T-helper 1 cell treated with Interleukin-12 subunit alpha and Interleukin-12 subunit beta and Interleukin-4 antibody, amounts not matched to agents 30 μg/mL and 1 μg/mL, for 36 hours (primary cell): ENCODE measurements at regions not wholly inside any gene's neighbourhood (a gene's known extent, or its start where the extent isn't known, plus 50 kb on each side); places are given as distances from the start of the nearest gene placed in this dataset.

Experiments used
- H3K27ac Mint-ChIP-seq: one replicate; pipeline ENCODE4 v1.8.0; 2021; ENCODE audit warnings: mild to moderate bottlenecking, mixed read lengths
- H3K27me3 Mint-ChIP-seq: one replicate; pipeline ENCODE4 v1.8.0; 2021; ENCODE audit warnings: low read depth, mixed read lengths
- H3K36me3 Mint-ChIP-seq: one replicate; pipeline ENCODE4 v1.8.0; 2021; ENCODE audit warnings: low read depth, mixed read lengths
- H3K4me1 Mint-ChIP-seq: one replicate; pipeline ENCODE4 v1.8.0; 2021; ENCODE audit warnings: low read depth, mixed read lengths
- H3K4me3 Mint-ChIP-seq: one replicate; pipeline ENCODE4 v1.8.0; 2021; ENCODE audit warnings: mild to moderate bottlenecking, moderate library complexity, mixed read lengths
- H3K9me3 Mint-ChIP-seq: one replicate; pipeline ENCODE4 v1.8.0; 2021; ENCODE audit warnings: mixed read lengths

DNA sequence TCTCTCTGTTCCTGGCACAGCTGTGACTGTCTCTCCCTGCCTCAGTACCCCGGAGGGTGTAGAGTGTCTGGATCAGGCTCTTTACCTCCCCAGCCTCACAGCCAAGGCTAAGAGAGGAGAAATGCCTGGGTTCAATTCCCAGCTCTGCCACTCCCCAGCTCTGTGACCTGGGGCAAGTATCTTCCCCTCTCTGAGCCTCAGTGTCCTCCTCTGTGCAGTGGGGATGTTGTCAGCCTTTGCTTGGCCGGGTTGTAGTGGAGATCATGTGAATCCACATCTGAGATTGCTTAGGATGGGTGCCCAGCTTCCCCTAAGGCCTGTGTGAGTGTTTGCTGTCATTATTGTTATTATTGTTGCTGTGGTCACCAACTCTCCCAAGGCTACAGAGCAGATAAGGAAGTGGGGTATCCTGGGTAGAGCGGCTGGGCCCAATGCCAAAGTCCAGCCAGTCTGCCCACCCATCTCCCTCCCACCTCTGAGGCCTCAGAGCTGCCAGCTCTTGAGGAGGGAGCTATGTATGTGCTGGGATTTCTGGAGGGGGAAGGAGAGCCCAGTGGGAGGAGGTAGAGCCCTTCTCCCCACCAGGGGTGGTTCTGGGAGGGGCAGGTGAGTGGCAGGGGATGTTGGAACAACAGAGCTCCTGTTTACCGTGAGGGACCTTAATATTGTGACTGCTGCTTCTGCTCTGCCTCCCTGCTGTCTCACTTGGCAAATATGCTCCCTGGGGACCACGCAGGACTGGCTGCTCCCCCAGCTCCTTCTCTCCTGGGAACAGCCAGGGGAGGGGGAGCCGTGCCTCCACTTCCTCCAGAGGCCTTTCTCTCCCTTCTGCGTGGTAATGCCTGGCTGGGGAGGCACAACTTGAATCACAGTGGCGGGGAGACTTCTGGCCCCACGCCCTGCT is 170.5 kb downstream of the RPS24 start:
- H3K27ac Mint-ChIP-seq = no peak overlapping the region
- H3K4me1 Mint-ChIP-seq = peaks cover 2% of the 10 kb centered on the region
- H3K4me3 Mint-ChIP-seq = no peak overlapping the region
- no peaks in the 10 kb centered on the region for H3K27me3 Mint-ChIP-seq
- H3K9me3 Mint-ChIP-seq = no peaks in the 10 kb centered on the region
- no peaks in the 10 kb centered on the region for H3K36me3 Mint-ChIP-seq

GRCh38 chr10:78205457-78206016 is 171.9 kb downstream of the RPS24 start:
- H3K27ac Mint-ChIP-seq = no peak overlapping the region
- H3K36me3 Mint-ChIP-seq = no peaks in the 10 kb centered on the region
- no peak overlapping the region for H3K4me3 Mint-ChIP-seq
- H3K4me1 Mint-ChIP-seq = peaks cover 2% of the 10 kb centered on the region
- no peaks in the 10 kb centered on the region for H3K27me3 Mint-ChIP-seq
- no peaks in the 10 kb centered on the region for H3K9me3 Mint-ChIP-seq

DNA sequence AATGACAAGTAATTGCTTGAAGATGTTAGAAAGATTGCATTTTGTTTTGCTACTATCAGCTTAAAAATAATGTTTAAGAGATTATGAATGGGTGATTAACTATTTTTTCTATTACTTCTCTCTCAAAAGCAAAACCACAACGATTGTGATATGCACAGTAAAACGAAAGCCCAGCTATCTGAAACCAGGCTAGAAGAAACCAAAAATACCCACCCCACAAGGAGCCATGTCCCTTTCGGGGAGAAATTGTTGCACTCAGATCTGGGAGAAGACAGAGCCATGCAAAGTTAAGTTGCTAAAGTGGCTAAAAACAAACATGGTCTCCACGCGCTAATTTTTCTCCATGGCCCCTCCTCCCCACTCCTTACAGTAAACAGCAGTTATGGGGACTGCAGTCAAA is 173.6 kb downstream of the RPS24 start:
- Mint-ChIP-seq H3K27ac (no peak overlapping the region), H3K36me3 (no peaks in the 10 kb centered on the region), H3K4me1 (peaks cover 2% of the 10 kb centered on the region), H3K4me3 (no peak overlapping the region), H3K27me3 (no peaks in the 10 kb centered on the region), H3K9me3 (no peaks in the 10 kb centered on the region)

- Mint-ChIP-seq H3K27ac (no peak overlapping the region), H3K36me3 (no peaks in the 10 kb centered on the region), H3K9me3 (no peaks in the 10 kb centered on the region), H3K4me3 (no peak overlapping the region), H3K27me3 (no peaks in the 10 kb centered on the region), H3K4me1 (peaks cover 2% of the 10 kb centered on the region)
Measured at GRCh38 chr10:78207776-78208175, 174.1 kb downstream of the RPS24 start.

DNA sequence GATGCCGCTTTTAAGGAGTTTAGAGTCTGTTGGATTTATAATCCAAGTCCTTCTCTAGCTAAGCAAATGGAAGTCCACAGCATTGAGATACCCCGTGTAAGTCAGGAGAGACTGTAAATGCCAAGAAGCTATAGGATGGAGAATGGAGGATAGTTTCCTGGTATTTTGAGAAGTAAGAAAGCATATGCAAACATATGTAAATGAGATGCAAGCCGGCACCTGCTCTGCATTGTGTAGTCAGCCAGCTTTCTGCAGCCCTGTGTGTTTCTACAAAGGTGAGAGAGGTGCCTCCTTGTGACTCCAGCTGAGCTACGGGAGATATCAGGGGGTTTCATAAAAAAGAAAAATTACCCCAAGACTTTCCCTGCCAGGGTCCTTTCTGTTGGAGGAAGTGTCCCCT is 176.3 kb downstream of the RPS24 start:
- Mint-ChIP-seq H3K27me3 (peaks cover 7% of the 10 kb centered on the region), H3K9me3 (no peaks in the 10 kb centered on the region), H3K27ac (no peak overlapping the region), H3K4me3 (no peak overlapping the region), H3K36me3 (no peaks in the 10 kb centered on the region), H3K4me1 (peaks cover 2% of the 10 kb centered on the region)

GRCh38 chr10:78210548-78210947 is 176.9 kb downstream of the RPS24 start:
- Mint-ChIP-seq H3K27me3 (peaks cover 12% of the 10 kb centered on the region), H3K9me3 (no peaks in the 10 kb centered on the region), H3K27ac (no peak overlapping the region)

DNA sequence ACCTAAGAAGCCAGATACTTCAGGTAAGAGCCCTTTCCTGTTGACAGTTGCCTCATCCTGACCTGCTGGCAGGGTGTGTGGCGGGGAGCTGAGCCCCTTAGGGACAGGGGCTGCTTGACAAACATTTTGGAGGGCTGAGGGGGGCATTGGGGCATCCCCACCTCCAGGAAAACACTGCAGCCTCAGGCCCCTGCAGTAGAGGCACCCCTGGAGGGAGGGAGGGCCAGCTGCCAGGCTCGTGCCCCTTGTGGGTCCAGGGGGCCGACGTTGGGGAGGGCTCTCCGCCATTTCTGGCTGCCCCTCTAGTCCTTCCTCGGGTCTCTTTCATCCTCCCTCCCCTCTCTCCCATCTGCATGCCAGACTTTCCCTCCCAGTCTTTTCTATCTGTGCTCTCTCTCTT is 177.3 kb downstream of the RPS24 start:
- H3K4me3 Mint-ChIP-seq = no peak overlapping the region

More at GRCh38 chr10:78210548-78210947, 176.9 kb downstream of the RPS24 start:
- no peak overlapping the region for H3K4me3 Mint-ChIP-seq
- no peaks in the 10 kb centered on the region for H3K36me3 Mint-ChIP-seq
- H3K4me1 Mint-ChIP-seq = no peaks in the 10 kb centered on the region

GRCh38 chr10:78211561-78212051 is 177.9 kb downstream of the RPS24 start:
- Mint-ChIP-seq H3K9me3 (no peaks in the 10 kb centered on the region), H3K27me3 (peaks cover 18% of the 10 kb centered on the region), H3K36me3 (no peaks in the 10 kb centered on the region), H3K4me1 (no peaks in the 10 kb centered on the region), H3K4me3 (no peak overlapping the region), H3K27ac (no peak overlapping the region)

More for the DNA sequence above, 177.3 kb downstream of the RPS24 start:
- no peak overlapping the region for H3K27ac Mint-ChIP-seq
- no peaks in the 10 kb centered on the region for H3K36me3 Mint-ChIP-seq
- H3K9me3 Mint-ChIP-seq = no peaks in the 10 kb centered on the region
- H3K4me1 Mint-ChIP-seq = no peaks in the 10 kb centered on the region
- H3K27me3 Mint-ChIP-seq = peaks cover 12% of the 10 kb centered on the region

GRCh38 chr10:78212060-78212785 is 178.6 kb downstream of the RPS24 start:
- Mint-ChIP-seq H3K36me3 (no peaks in the 10 kb centered on the region), H3K4me3 (no peak overlapping the region), H3K4me1 (no peaks in the 10 kb centered on the region), H3K27ac (no peak overlapping the region), H3K9me3 (no peaks in the 10 kb centered on the region), H3K27me3 (peaks cover 24% of the 10 kb centered on the region)

GRCh38 chr10:78212786-78213175 is 179.1 kb downstream of the RPS24 start:
- peaks cover 29% of the 10 kb centered on the region for H3K27me3 Mint-ChIP-seq
- no peak overlapping the region for H3K27ac Mint-ChIP-seq
- no peaks in the 10 kb centered on the region for H3K9me3 Mint-ChIP-seq
- H3K4me3 Mint-ChIP-seq = no peak overlapping the region
- H3K36me3 Mint-ChIP-seq = no peaks in the 10 kb centered on the region
- no peaks in the 10 kb centered on the region for H3K4me1 Mint-ChIP-seq

GRCh38 chr10:78214955-78215354 is 181.3 kb downstream of the RPS24 start:
- H3K36me3 Mint-ChIP-seq = no peaks in the 10 kb centered on the region
- no peaks in the 10 kb centered on the region for H3K4me1 Mint-ChIP-seq
- H3K27me3 Mint-ChIP-seq = peaks cover 34% of the 10 kb centered on the region
- no peaks in the 10 kb centered on the region for H3K9me3 Mint-ChIP-seq
- no peak overlapping the region for H3K27ac Mint-ChIP-seq
- no peak overlapping the region for H3K4me3 Mint-ChIP-seq

DNA sequence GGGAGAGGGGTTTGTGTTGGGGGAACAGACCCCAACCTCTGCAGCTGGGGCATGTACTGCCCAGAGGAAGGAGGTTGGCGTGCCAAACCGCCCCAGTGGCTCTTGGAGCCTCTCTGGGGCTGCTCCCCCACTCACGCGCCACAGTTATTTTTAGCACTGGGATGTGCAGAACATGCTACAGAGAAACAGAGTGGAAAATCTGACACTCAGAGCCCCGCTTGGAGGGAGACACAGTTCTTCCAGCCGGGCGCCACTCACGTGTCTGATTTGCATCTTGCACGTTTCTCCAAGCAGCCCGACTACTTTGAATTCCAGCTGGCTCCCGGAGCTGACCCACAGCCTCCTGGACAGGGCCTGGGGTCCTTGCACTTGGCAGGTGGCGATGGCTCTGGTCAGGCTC is 182.0 kb downstream of the RPS24 start:
- Mint-ChIP-seq H3K9me3 (no peaks in the 10 kb centered on the region), H3K36me3 (no peaks in the 10 kb centered on the region), H3K27ac (no peak overlapping the region), H3K4me1 (no peaks in the 10 kb centered on the region), H3K27me3 (peaks cover 34% of the 10 kb centered on the region), H3K4me3 (no peak overlapping the region)

GRCh38 chr10:78217336-78217735 is 183.7 kb downstream of the RPS24 start:
- H3K36me3 Mint-ChIP-seq = no peaks in the 10 kb centered on the region
- H3K4me3 Mint-ChIP-seq = no peak overlapping the region
- peaks cover 34% of the 10 kb centered on the region for H3K27me3 Mint-ChIP-seq
- no peaks in the 10 kb centered on the region for H3K9me3 Mint-ChIP-seq
- H3K4me1 Mint-ChIP-seq = no peaks in the 10 kb centered on the region
- H3K27ac Mint-ChIP-seq = no peak overlapping the region

DNA sequence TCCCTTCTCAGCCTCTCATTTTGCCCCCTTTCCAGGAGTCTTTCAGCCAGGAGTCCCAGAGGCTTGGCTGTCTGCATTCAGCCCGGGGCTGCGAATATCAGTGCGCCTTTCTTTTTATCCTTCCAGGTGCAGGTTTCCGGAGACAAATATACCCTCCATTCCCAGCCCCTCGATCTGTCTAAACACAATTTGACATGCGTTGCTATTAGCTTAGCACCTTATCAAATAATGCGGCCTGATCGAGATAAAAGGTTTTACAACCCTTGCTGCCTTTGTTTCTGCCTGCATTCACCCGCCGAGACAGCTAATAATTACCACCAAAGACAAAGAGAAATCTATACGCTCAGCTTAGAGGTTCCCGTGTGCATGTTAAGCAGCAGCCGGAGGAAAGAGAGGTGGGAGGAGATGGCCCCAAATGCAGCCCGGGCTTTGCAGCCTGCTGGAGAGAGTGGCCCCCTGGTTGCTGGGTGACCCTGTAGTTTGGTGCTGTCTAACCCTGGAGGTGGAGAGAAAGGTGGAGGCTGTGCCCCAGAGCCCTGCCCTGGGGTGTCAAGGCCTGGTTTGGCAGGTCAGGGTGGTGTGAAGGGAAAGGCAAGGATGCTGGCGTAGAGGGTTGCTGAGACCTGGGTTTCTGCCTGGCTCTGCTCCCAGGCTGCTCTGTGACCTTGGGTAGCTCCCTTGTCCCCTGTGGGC is 185.3 kb downstream of the RPS24 start:
- Mint-ChIP-seq H3K9me3 (no peaks in the 10 kb centered on the region), H3K4me1 (no peaks in the 10 kb centered on the region), H3K4me3 (no peak overlapping the region), H3K36me3 (no peaks in the 10 kb centered on the region), H3K27ac (no peak overlapping the region), H3K27me3 (peaks cover 34% of the 10 kb centered on the region)
